ENCODE measurements at regions not wholly inside any gene's neighbourhood (a gene's known extent, or its start where the extent isn't known, plus 50 kb on each side); places are given as distances from the start of the nearest gene placed in this dataset.

DNA sequence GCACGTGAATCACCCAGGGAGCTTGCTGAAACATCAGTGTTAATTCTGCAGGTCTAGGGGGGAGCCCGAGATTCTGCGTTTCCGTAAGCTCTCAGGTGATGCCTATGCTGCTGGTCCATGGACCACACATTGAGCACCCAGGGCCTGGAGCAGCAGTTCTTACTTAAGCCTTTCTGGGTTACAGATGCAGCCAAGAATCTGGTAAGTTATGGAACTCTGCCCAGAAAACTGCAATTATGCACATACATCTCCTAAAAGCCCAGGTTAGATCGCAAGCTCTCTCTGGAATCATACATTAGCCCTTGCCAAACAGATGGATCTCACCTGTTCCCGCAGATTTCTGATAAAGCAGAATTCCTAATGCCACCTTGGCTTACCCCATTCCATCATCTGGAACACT, 265.9 kb upstream of the SALL1 start:
- TF ChIP-seq CEBPB (IDR thresholded peaks at IDR 0.05) (no peak), YY1 (IDR thresholded peaks at IDR 0.05; ENCODE audit: low read depth) (no peak), RAD21 (IDR thresholded peaks at IDR 0.05; ENCODE audit: low read depth) (no peak), TAF1 (IDR thresholded peaks at IDR 0.05; ENCODE audit: low read depth) (no peak), FOXM1 (IDR thresholded peaks at IDR 0.05; ENCODE audit: borderline replicate concordance, low read depth) (no peak), ZBTB7A (IDR thresholded peaks at IDR 0.05; ENCODE audit: low read depth) (no peak), TCF12 (IDR thresholded peaks at IDR 0.05; ENCODE audit: low read depth) (no peak), TEAD4 (IDR thresholded peaks at IDR 0.05) (no peak), REST (IDR thresholded peaks at IDR 0.05; ENCODE audit: low read depth) (no peak), MAX (IDR thresholded peaks at IDR 0.05) (no peak), EGR1 (IDR thresholded peaks at IDR 0.05) (no peak), EP300 (IDR thresholded peaks at IDR 0.05; ENCODE audit: borderline replicate concordance) (no peak), NFIC (IDR thresholded peaks at IDR 0.05) (no peak), CREB1 (IDR thresholded peaks at IDR 0.05; ENCODE audit: low read depth) (no peak)
- TF ChIP-seq, protein P1, sequence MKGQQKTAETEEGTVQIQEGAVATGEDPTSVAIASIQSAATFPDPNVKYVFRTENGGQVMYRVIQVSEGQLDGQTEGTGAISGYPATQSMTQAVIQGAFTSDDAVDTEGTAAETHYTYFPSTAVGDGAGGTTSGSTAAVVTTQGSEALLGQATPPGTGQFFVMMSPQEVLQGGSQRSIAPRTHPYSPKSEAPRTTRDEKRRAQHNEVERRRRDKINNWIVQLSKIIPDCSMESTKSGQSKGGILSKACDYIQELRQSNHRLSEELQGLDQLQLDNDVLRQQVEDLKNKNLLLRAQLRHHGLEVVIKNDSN (IDR thresholded peaks at IDR 0.05), result no peak

GRCh38 chr16:51410125-51410524, 259.1 kb upstream of the SALL1 start:
- TF ChIP-seq MAX (IDR thresholded peaks at IDR 0.05) (no peak), EGR1 (IDR thresholded peaks at IDR 0.05) (no peak), REST (IDR thresholded peaks at IDR 0.05; ENCODE audit: low read depth) (no peak)
- TF ChIP-seq, protein P1 (IDR thresholded peaks at IDR 0.05), result no peak

DNA sequence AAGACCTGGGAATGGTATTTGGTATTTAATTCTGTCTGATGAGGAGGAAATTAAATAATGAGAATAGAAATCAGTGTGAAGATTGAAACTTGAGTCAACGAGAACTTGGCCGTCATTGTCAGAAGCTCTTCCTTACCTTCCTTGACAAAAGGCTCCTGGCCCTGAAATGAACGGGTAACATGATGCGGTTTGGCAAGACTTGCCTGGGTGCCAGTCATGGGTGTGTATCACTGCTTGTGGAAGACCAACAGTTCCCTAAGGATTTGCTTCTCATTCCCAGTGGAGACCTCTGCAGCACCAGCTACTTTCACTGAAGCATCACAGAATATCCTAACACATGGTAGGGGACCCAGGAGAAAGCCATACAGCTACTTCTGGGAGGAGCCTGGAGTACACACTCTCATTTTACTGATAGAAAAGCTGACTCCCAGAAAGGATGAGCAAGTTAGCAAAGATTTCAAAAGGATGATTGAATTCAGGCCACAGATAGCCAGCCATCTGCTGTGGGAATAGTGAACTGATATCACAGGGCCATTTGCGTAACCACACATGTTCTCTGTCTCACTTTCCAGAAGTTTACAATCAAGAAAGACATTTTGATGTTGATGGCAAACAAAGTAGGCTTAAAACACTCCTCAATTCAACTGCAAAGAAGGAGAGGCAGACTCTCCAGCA, 258.1 kb upstream of the SALL1 start:
- TF ChIP-seq TEAD4 (IDR thresholded peaks at IDR 0.05), result no peak
- no peak for TF ChIP-seq CREB1 (IDR thresholded peaks at IDR 0.05; ENCODE audit: low read depth)
- TF ChIP-seq FOXM1 (IDR thresholded peaks at IDR 0.05; ENCODE audit: borderline replicate concordance, low read depth), result no peak
- TF ChIP-seq NFIC (IDR thresholded peaks at IDR 0.05), result no peak
- no peak for TF ChIP-seq TCF12 (IDR thresholded peaks at IDR 0.05; ENCODE audit: low read depth)
- TF ChIP-seq, protein P1 (IDR thresholded peaks at IDR 0.05), result no peak
- TF ChIP-seq ZBTB7A (IDR thresholded peaks at IDR 0.05; ENCODE audit: low read depth), result no peak
- TF ChIP-seq CEBPB (IDR thresholded peaks at IDR 0.05), result no peak
- no peak for TF ChIP-seq REST (IDR thresholded peaks at IDR 0.05; ENCODE audit: low read depth)
- no peak for TF ChIP-seq RAD21 (IDR thresholded peaks at IDR 0.05; ENCODE audit: low read depth)
- TF ChIP-seq EP300 (IDR thresholded peaks at IDR 0.05; ENCODE audit: borderline replicate concordance), result no peak
- no peak for TF ChIP-seq MAX (IDR thresholded peaks at IDR 0.05)
- no peak for TF ChIP-seq EGR1 (IDR thresholded peaks at IDR 0.05)
- TF ChIP-seq YY1 (IDR thresholded peaks at IDR 0.05; ENCODE audit: low read depth), result no peak
- TF ChIP-seq TAF1 (IDR thresholded peaks at IDR 0.05; ENCODE audit: low read depth), result no peak

- TF ChIP-seq YY1 (IDR thresholded peaks at IDR 0.05; ENCODE audit: low read depth) (no peak), EGR1 (IDR thresholded peaks at IDR 0.05) (no peak), FOXM1 (IDR thresholded peaks at IDR 0.05; ENCODE audit: borderline replicate concordance, low read depth) (no peak), ZBTB7A (IDR thresholded peaks at IDR 0.05; ENCODE audit: low read depth) (no peak), TAF1 (IDR thresholded peaks at IDR 0.05; ENCODE audit: low read depth) (no peak), MAX (IDR thresholded peaks at IDR 0.05) (no peak), REST (IDR thresholded peaks at IDR 0.05; ENCODE audit: low read depth) (no peak), CEBPB (IDR thresholded peaks at IDR 0.05) (no peak), TEAD4 (IDR thresholded peaks at IDR 0.05) (no peak), TCF12 (IDR thresholded peaks at IDR 0.05; ENCODE audit: low read depth) (no peak), NFIC (IDR thresholded peaks at IDR 0.05) (no peak), CREB1 (IDR thresholded peaks at IDR 0.05; ENCODE audit: low read depth) (no peak), EP300 (IDR thresholded peaks at IDR 0.05; ENCODE audit: borderline replicate concordance) (no peak), RAD21 (IDR thresholded peaks at IDR 0.05; ENCODE audit: low read depth) (no peak)
- TF ChIP-seq, protein P1 (IDR thresholded peaks at IDR 0.05), result no peak
Measured at GRCh38 chr16:51408357-51408756, 257.3 kb upstream of the SALL1 start.
